Gastrocnemius medialis (tissue), 4 donors: ENCODE measurements at regions not wholly inside any gene's neighbourhood (a gene's known extent, or its start where the extent isn't known, plus 50 kb on each side); places are given as distances from the start of the nearest gene placed in this dataset.
A peak's percentile ranks its signal among the peaks of the same experiment; 100 is the strongest.

Experiments used
- ATAC-seq, 2 donors: fragments of 150-250 bp; one replicate each; pipeline ENCODE4 v1.9.1; 2016
- DNase-seq, 2 donors: peaks; one replicate each; pipeline ENCODE4 v3.0.0-alpha.2; 2019
- H3K27ac ChIP-seq, 4 donors: fragments of 200-600 bp; sonication (generic); 1 replicate in 1 of 4; 2 replicates in 3 of 4; pipeline ENCODE4 v1.5.1; 2016 to 2018; ENCODE audit warnings: mild to moderate bottlenecking in 2 of 4, moderate library complexity in 1 of 4
- H3K27me3 ChIP-seq, 3 donors: fragments of 200-600 bp; sonication (generic) in 2 of 3; 1 replicate in 1 of 3; 2 replicates in 2 of 3; pipeline versions ENCODE4 v1.5.1 to v1.6.0; 2016 to 2019; ENCODE audit warnings: mild to moderate bottlenecking in 1 of 3, moderate library complexity in 1 of 3
- H3K36me3 ChIP-seq, 2 donors: fragments of 200-600 bp; sonication (generic) in 1 of 2; one replicate each; pipeline ENCODE4 v1.5.1; 2017 to 2018
- H3K4me1 ChIP-seq, 2 donors: fragments of 200-600 bp; sonication (generic) in 1 of 2; one replicate each; pipeline ENCODE4 v1.5.1; 2016 to 2017; ENCODE audit warnings: mild to moderate bottlenecking in 2 of 2
- H3K4me3 ChIP-seq, 4 donors: fragments of 200-600 bp; sonication (generic) in 3 of 4; 1 replicate in 1 of 4; 2 replicates in 3 of 4; pipeline ENCODE4 v1.5.1; 2016 to 2019; ENCODE audit warnings: mild to moderate bottlenecking in 2 of 4
- H3K9me3 ChIP-seq, 3 donors: fragments of 200-600 bp; sonication (generic) in 2 of 3; 1 replicate in 1 of 3; 2 replicates in 2 of 3; pipeline ENCODE4 v1.5.1; 2016 to 2019
- CTCF ChIP-seq, 5 experiments: fragments of 450-650 bp in 3 of 5; fragments of 200-600 bp in 2 of 5; sonication (generic) in 2 of 5; IDR thresholded peaks in 4 of 5; conservative IDR thresholded peaks in 1 of 5; 1 replicate in 4 of 5; 2 replicates in 1 of 5; pipeline ENCODE4 v1.5.1; 2016 to 2019; ENCODE audit warnings: antibody characterized with exemption in 5 of 5, mild to moderate bottlenecking in 3 of 5, moderate library complexity in 3 of 5
- POLR2A ChIP-seq, 2 donors: fragments of 450-650 bp; IDR thresholded peaks; one replicate each; pipeline ENCODE4 v1.6.1; 2017; ENCODE audit warnings: antibody characterized with exemption in 2 of 2, mild to moderate bottlenecking in 2 of 2, moderate library complexity in 2 of 2
- in situ Hi-C, 4 donors: fragments of 200-750 bp; cut with MboI; loops; one replicate each; pipeline versions ENCODE4 v1.15.0 to v1.8.0; 2017; ENCODE audit warnings: low sequenced_read_pairs in 4 of 4
- intact Hi-C: fragments of 100-400 bp; cut with DNase I; formaldehyde crosslinking; loops from one replicate; pipeline ENCODE4 v1.15.1; 2023; ENCODE audit warnings: low total_unique reads

- H3K4me3 ChIP-seq, result no peak overlapping the region
- H3K27ac ChIP-seq, result peak overlapping the region; percentile 55 to 80 (median 72)
- ATAC-seq (peak; percentile 44 to 48), DNase-seq (peak; percentile 32 to 76)
- in situ Hi-C loops, result loop anchor here in 1 of 4 donors (10.0 kb wide), 1 partner anchor 57 kb away; no protein-coding TSS in a partner anchor
- no peaks in the 10 kb centered on the region for H3K9me3 ChIP-seq
- TF ChIP-seq CTCF (IDR thresholded peaks at IDR 0.05 in 4 of 5, conservative IDR thresholded peaks at IDR 0.05 in 1 of 5), result no peak
- no peaks in the 10 kb centered on the region for H3K36me3 ChIP-seq
- intact Hi-C loops, result no loop called here
- H3K4me1 ChIP-seq, result peaks cover 46 to 47% of the 10 kb centered on the region in 2 donors
- no peaks in the 10 kb centered on the region for H3K27me3 ChIP-seq
Observed at GRCh38 chr12:124681779-124682391, 114.5 kb upstream of the NCOR2 start.

GRCh38 chr12:124680863-124681778, 113.7 kb upstream of the NCOR2 start:
- Histone ChIP-seq H3K4me3 (no peak overlapping the region), H3K4me1 (peaks cover 46 to 47% of the 10 kb centered on the region in 2 donors), H3K27me3 (no peaks in the 10 kb centered on the region), H3K27ac (peak overlapping the region; percentile 40 to 80 (median 72)), H3K36me3 (no peaks in the 10 kb centered on the region), H3K9me3 (no peaks in the 10 kb centered on the region)
- intact Hi-C loops (no loop called here), in situ Hi-C loops (loop anchor here in 1 of 4 donors (10.0 kb wide), 1 partner anchor 56 kb away; no protein-coding TSS in a partner anchor)
- DNase-seq (peak; percentile 59 to 71), ATAC-seq (peak; percentile 67 to 74)
- TF ChIP-seq CTCF (IDR thresholded peaks at IDR 0.05 in 4 of 5, conservative IDR thresholded peaks at IDR 0.05 in 1 of 5) (peak in 1 of 5 experiments; percentile 39), POLR2A (IDR thresholded peaks at IDR 0.05) (no peak)

- in situ Hi-C loops (loop anchor here in 1 of 4 donors (10.0 kb wide), 1 partner anchor 55 kb away; no protein-coding TSS in a partner anchor), intact Hi-C loops (no loop called here)
- H3K27me3 ChIP-seq, result no peaks in the 10 kb centered on the region
- peaks cover 34 to 37% of the 10 kb centered on the region in 2 donors for H3K4me1 ChIP-seq
- no peaks in the 10 kb centered on the region for H3K9me3 ChIP-seq
- H3K27ac ChIP-seq, result peak overlapping the region; percentile 63 to 67 (median 67)
- no peaks in the 10 kb centered on the region for H3K36me3 ChIP-seq
- H3K4me3 ChIP-seq, result no peak overlapping the region
- no peak for TF ChIP-seq POLR2A (IDR thresholded peaks at IDR 0.05)
- no peak for TF ChIP-seq CTCF (IDR thresholded peaks at IDR 0.05 in 4 of 5, conservative IDR thresholded peaks at IDR 0.05 in 1 of 5)
- DNase-seq (peak in 1 of 2 donors; percentile 57), ATAC-seq (peak; percentile 36 to 49)
Observed at GRCh38 chr12:124679533-124680371, 112.3 kb upstream of the NCOR2 start.

- in situ Hi-C loops, result no loop called here
- no peak for TF ChIP-seq CTCF (IDR thresholded peaks at IDR 0.05 in 4 of 5, conservative IDR thresholded peaks at IDR 0.05 in 1 of 5)
- TF ChIP-seq POLR2A (IDR thresholded peaks at IDR 0.05), result no peak
- H3K27me3 ChIP-seq, result no peaks in the 10 kb centered on the region
- DNase-seq (no peak), ATAC-seq (no peak)
- intact Hi-C loops, result no loop called here
- peaks cover 28 to 31% of the 10 kb centered on the region in 2 donors for H3K4me1 ChIP-seq
- no peaks in the 10 kb centered on the region for H3K9me3 ChIP-seq
- H3K27ac ChIP-seq, result peak overlapping the region; percentile 63 to 67 (median 67)
- H3K36me3 ChIP-seq, result no peaks in the 10 kb centered on the region
- H3K4me3 ChIP-seq, result no peak overlapping the region
Observed at GRCh38 chr12:124679047-124679446, 111.6 kb upstream of the NCOR2 start.
